HG02759 (cell line): ENCODE measurements at regions not wholly inside any gene's neighbourhood (a gene's known extent, or its start where the extent isn't known, plus 50 kb on each side); places are given as distances from the start of the nearest gene placed in this dataset.
"Not testable (repeated sequence)": the region's sequence is repeated elsewhere in the genome, so short reads cannot be mapped to it uniquely, and the experiment has no call there.

Source experiments
- ATAC-seq: cut with Tn5 transposase; IDR thresholded peaks from one replicate; pipeline ENCODE4 v1.9.1; 2021; ENCODE audit warnings: mild to moderate bottlenecking, moderate library complexity; ENCODE audit not compliant: unreplicated experiment

GRCh38 chr5:51802551-51803184 lies 419.4 kb downstream of the ISL1 start:
- no peak for ATAC-seq

GRCh38 chr5:51806677-51807076 lies 423.4 kb downstream of the ISL1 start:
- ATAC-seq: no peak

DNA sequence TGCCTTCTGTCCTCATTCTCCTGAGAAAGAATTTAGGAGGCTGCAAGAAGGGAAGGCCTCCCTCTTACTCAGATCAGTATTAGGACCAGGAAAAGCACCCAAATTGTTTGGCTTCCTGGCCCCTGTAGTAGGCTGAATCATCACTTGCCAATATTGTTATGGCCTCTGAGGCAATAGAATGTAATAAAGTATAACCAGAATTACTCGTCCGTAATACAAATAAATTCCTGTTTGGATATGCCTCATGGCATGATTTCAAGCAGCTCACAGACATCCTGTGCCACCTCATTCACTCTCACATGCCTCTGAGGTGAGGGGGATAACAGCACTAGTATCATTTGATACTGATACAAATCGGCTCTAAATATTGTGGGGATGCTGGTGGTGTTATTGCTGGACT lies 427.3 kb downstream of the ISL1 start:
- ATAC-seq: no peak

GRCh38 chr5:51811883-51812471 lies 428.7 kb downstream of the ISL1 start:
- no peak for ATAC-seq

DNA sequence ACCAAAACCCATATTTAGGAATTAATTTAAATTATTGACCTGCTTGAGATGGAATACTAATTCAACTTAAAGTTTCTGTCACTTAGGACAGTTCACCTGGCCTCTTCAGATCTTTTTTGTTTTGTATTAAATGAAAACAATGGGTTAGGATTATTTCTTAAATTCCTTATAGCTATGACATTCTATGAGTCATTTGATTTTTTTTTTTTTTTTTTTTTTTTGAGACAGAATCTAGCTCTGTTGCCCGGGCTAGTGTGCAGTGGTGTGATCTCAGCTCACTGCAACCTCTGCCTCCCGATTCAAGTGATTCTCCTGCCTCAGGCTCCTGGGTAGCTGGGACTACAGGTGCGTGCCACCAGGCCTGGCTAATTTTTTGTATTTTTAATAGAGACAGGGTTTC lies 431.6 kb downstream of the ISL1 start:
- not testable (repeated sequence) for ATAC-seq

GRCh38 chr5:51816427-51816826 lies 433.2 kb downstream of the ISL1 start:
- ATAC-seq: no peak

DNA sequence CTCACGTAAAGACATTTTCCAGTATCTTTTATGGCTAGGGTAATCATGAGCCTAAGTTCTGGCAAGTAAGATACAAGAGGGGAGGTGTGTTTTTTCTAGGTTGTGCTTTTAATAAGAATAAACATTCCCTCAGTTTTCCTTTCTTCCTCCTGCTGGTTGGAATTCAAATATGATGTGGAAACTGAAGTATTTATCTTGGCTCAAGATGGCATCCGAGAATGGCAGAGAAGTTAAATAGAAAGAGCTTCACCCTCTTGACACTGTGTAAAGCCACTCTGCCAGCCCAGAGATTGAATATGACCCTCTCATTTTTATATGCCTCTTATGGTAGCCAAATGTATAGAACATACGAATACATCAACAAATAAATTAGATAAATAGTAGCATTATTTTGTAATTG lies 438.4 kb downstream of the ISL1 start:
- ATAC-seq: no peak

DNA sequence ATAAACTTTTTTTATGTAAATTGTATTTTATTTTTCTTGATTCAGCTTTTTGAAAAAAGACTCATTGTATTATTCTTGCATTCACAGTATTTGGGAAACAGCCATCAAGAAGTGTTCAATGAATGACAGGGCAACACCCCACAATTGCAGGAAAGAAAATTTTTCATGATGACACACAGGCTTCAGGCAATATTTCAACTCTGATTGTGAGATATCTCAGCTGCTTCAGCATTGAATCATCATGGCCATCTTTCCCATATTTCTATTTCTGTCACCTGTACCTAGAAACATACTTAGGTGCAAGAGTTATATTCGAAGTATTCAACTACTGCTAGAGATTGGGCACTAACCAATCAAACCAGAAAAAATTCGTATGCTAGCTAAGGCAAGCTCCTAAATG lies 446.0 kb downstream of the ISL1 start:
- no peak for ATAC-seq

GRCh38 chr5:51829691-51830090 lies 446.4 kb downstream of the ISL1 start:
- ATAC-seq: no peak

GRCh38 chr5:51832934-51833470 lies 449.8 kb downstream of the ISL1 start:
- no peak for ATAC-seq

- no peak for ATAC-seq
Measured at GRCh38 chr5:51838459-51838858, 455.2 kb downstream of the ISL1 start.

GRCh38 chr5:51843893-51844292 lies 460.6 kb downstream of the ISL1 start:
- ATAC-seq: no peak

- no peak for ATAC-seq
Measured at GRCh38 chr5:51846015-51846414, 462.8 kb downstream of the ISL1 start.

DNA sequence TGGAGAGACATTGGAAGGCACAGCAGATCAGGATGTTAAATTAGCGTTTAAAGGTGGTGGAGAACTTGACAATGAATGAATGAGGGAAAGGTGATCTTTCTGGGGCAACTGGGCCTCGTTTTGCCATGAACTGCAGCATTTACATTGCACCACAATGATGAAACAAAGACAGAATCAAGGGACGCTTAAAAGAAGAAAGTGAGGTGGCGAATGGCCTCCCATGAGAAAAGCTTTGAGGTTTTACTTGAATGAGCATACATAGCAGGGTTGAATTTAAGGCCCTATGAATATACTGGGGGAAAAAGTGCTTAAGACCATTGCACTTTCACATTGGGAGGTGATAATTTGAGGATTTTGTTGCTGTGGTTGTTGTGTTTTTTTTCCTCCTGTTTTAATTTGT lies 476.4 kb downstream of the ISL1 start:
- no peak for ATAC-seq

DNA sequence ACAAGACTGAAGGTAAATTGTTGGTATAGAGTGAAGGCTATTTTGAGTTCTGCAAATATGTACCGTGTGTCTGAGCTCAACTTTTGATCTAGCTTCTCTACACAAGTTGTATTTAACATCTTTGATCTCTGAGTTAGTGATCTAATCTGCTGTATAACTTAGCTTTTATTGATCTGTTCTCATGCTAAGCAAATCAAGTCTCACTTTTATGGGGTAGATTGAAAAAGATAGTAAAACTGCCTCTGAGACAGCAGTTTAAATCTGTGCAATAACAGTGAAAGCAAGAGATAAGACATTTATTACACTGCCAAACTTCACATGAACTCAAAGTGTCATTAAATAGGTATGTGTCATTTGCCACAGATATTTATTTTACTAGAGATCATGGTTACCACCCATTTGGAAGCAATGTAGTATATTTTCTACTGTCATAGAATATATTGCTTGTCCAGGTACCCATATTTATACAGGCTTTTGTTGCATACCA lies 477.3 kb downstream of the ISL1 start:
- no peak for ATAC-seq

GRCh38 chr5:51872144-51872543 lies 488.9 kb downstream of the ISL1 start:
- no peak for ATAC-seq

GRCh38 chr5:51881901-51882300 lies 498.7 kb downstream of the ISL1 start:
- no peak for ATAC-seq

GRCh38 chr5:51882647-51883046 lies 499.4 kb downstream of the ISL1 start:
- ATAC-seq: no peak

GRCh38 chr5:51889703-51890102 lies 506.5 kb downstream of the ISL1 start:
- ATAC-seq: no peak

- no peak for ATAC-seq
Measured at GRCh38 chr5:51890435-51891116, 507.3 kb downstream of the ISL1 start.

GRCh38 chr5:51892680-51893079 lies 509.4 kb downstream of the ISL1 start:
- ATAC-seq: no peak

GRCh38 chr5:51895834-51896233 lies 512.6 kb downstream of the ISL1 start:
- ATAC-seq: no peak
